GM12865 (cell line): ENCODE measurements at regions not wholly inside any gene's neighbourhood (a gene's known extent, or its start where the extent isn't known, plus 50 kb on each side); places are given as distances from the start of the nearest gene placed in this dataset.

Experiments
- DNase-seq: peaks from one replicate; pipeline ENCODE4 v3.0.0; 2010; ENCODE audit warnings: low read depth
- H3K4me3 ChIP-seq: 2 replicates; pipeline ENCODE4 v1.5.1; 2011; ENCODE audit warnings: mild to moderate bottlenecking, low read depth, low read length, control low read depth
- TF ChIP-seq, protein P1 (sequence below): IDR thresholded peaks from 2 replicates; pipeline ENCODE4 v1.5.1; 2011; ENCODE audit warnings: low read length, control low read depth, low read depth, inconsistent platforms; ENCODE audit not compliant: insufficient read depth; ENCODE audit errors: missing control alignments

GRCh38 chrX:26007462-26007861 is 130.7 kb upstream of the MAGEB18 start:
- H3K4me3 ChIP-seq: no peak overlapping the region
- TF ChIP-seq, protein P1, sequence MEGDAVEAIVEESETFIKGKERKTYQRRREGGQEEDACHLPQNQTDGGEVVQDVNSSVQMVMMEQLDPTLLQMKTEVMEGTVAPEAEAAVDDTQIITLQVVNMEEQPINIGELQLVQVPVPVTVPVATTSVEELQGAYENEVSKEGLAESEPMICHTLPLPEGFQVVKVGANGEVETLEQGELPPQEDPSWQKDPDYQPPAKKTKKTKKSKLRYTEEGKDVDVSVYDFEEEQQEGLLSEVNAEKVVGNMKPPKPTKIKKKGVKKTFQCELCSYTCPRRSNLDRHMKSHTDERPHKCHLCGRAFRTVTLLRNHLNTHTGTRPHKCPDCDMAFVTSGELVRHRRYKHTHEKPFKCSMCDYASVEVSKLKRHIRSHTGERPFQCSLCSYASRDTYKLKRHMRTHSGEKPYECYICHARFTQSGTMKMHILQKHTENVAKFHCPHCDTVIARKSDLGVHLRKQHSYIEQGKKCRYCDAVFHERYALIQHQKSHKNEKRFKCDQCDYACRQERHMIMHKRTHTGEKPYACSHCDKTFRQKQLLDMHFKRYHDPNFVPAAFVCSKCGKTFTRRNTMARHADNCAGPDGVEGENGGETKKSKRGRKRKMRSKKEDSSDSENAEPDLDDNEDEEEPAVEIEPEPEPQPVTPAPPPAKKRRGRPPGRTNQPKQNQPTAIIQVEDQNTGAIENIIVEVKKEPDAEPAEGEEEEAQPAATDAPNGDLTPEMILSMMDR: no peak
- DNase-seq: no peak

DNA sequence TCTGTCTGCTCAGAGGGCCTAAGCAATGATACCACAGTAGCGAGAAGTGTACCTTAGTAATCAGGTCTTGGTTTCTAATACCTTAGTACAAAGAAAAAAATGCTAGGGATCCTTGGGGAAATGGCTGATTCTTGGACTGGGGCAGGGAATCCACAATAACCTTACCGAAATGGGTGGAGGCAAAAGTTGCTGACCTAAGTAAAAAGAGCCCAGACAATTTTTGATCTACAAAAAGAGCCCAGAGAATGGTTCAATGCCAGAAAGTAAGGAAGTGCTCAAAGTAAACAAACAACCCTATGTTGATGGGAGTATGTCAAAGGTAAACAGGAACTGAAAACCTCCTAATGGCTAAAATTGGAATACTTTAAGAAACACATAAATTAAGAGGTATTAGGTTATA is 130.1 kb upstream of the MAGEB18 start:
- no peak overlapping the region for H3K4me3 ChIP-seq
- DNase-seq: no peak
- TF ChIP-seq, protein P1: no peak

- TF ChIP-seq, protein P1: no peak
- DNase-seq: no peak
- no peak overlapping the region for H3K4me3 ChIP-seq
These were observed 129.5 kb upstream of the MAGEB18 start for GRCh38 chrX:26008691-26009090.

- TF ChIP-seq, protein P1: no peak
- H3K4me3 ChIP-seq: no peak overlapping the region
- no peak for DNase-seq
These were observed 118.8 kb upstream of the MAGEB18 start for GRCh38 chrX:26019386-26019785.

DNA sequence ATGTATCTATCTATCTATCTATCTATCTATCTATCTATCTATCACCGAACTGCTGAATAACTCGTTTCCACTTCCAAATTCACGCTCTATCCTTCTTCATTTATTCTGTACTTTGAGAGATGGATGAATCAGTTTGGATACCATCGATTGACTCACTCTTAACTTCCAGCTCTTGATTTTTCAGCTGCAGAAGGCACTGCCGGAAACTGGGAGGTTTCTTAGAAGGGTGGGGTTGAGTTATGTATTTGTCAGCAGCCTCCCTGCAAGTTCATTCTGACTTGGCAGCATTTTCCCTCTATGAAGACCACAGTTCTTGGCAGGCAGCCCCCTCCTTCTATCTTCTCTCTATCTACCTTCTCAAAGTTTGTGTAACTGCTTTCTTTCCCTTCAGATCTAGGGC is 112.0 kb upstream of the MAGEB18 start:
- TF ChIP-seq, protein P1: no peak
- DNase-seq: no peak
- H3K4me3 ChIP-seq: no peak overlapping the region

DNA sequence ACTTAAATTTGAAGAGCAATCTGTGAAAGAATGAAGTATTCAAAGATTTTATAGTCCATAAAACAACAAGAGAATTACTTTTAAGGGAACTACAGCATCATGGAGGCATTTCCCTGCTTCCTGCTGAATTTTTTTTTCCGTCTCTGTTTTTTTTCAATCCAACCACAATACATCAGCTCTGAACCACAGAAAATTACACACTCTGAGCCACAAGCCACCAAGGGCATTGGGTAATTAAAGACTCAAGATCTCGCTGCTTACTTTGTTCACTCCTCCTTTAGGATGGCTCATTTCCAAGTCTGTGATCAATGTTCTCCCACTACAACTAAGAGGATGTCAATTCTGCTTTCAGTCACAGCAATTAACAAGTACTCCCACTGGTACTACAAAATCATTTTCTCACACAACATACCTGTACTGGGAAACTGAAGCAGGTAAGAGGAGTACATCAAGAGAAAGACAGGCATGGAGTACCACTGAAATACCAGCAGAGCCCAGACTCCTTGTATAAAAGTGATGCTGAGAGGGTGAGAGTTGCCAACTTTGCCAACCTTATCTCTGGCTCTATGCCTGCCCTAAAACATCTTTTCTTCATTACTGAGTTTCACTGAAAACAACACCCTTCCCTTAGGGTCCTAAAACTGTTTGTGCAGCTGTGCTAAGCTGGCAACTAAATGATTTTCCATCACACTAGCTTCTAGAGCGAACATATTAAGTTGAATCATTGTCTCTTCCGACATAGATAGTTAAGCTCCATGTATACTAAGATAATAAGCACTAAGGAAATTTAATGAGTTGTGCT is 105.8 kb upstream of the MAGEB18 start:
- DNase-seq: no peak
- TF ChIP-seq, protein P1: no peak
- H3K4me3 ChIP-seq: no peak overlapping the region

DNA sequence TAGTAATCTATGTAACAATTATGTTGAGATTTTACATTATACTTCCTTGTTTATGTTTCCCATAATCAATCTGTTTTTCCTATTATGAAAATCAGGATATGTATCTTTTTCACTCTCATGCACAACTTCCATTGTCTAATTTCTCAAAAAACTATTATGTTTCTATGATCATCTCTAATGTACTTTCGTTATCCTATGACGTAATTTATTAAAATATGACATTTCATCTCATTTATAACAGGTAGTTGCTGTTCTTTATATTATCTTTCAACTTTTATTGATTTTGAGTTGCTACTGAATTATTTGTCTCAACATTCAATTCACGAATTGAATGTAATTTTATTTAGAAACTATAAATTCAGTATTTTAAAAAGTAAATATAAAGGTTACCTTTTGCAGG is 100.8 kb upstream of the MAGEB18 start:
- no peak overlapping the region for H3K4me3 ChIP-seq
- TF ChIP-seq, protein P1: no peak
- no peak for DNase-seq
